Karpas-422 (cell line): ENCODE measurements at regions not wholly inside any gene's neighbourhood (a gene's known extent, or its start where the extent isn't known, plus 50 kb on each side); places are given as distances from the start of the nearest gene placed in this dataset.
"Not testable (repeated sequence)": the region's sequence is repeated elsewhere in the genome, so short reads cannot be mapped to it uniquely, and the experiment has no call there.

Experiments used
- DNase-seq: peaks from one replicate; pipeline ENCODE4 v3.0.0-alpha.2; 2015
- H2AFZ ChIP-seq: fragments of 200-600 bp; sonication (generic); 2 replicates; pipeline ENCODE4 v1.6.1; 2014; ENCODE audit warnings: antibody characterized with exemption, low read length, mixed read lengths
- H3K27ac ChIP-seq: fragments of 200-600 bp; sonication (generic); 2 replicates; pipeline ENCODE4 v1.5.1; 2014; ENCODE audit warnings: mild to moderate bottlenecking, low read length, moderate library complexity
- H3K27me3 ChIP-seq: fragments of 200-600 bp; sonication (generic); 2 replicates; pipeline ENCODE4 v1.6.1; 2014; ENCODE audit warnings: low read length, mixed read lengths
- H3K36me3 ChIP-seq: fragments of 200-600 bp; sonication (generic); 2 replicates; pipeline ENCODE4 v1.6.1; 2014; ENCODE audit warnings: low read length, mixed read lengths; ENCODE audit not compliant: insufficient read depth
- H3K4me1 ChIP-seq: fragments of 200-600 bp; sonication (generic); 2 replicates; pipeline ENCODE4 v1.6.1; 2014; ENCODE audit warnings: mild to moderate bottlenecking, low read length, mixed read lengths
- H3K4me2 ChIP-seq: fragments of 200-600 bp; sonication (generic); 2 replicates; pipeline ENCODE4 v1.6.1; 2014; ENCODE audit warnings: low read length, low read depth, mild to moderate bottlenecking; ENCODE audit not compliant: poor library complexity, severe bottlenecking
- H3K4me3 ChIP-seq: fragments of 200-600 bp; sonication (generic); 2 replicates; pipeline ENCODE4 v1.5.1; 2014; ENCODE audit warnings: mild to moderate bottlenecking, antibody characterized with exemption, low read length, mixed read lengths
- H3K79me2 ChIP-seq: fragments of 200-600 bp; sonication (generic); 2 replicates; pipeline ENCODE4 v1.6.1; 2014; ENCODE audit warnings: mild to moderate bottlenecking, low read length, mixed read lengths
- H3K9ac ChIP-seq: fragments of 200-600 bp; sonication (generic); 2 replicates; pipeline ENCODE4 v1.6.0; 2014; ENCODE audit warnings: low read length
- H3K9me2 ChIP-seq: fragments of 200-600 bp; sonication (generic), shearing (Covaris generic); replicated peaks from 2 replicates; pipeline ENCODE4 v1.6.0; 2014; ENCODE audit warnings: mild to moderate bottlenecking, low read length, moderate library complexity; ENCODE audit not compliant: insufficient read depth
- H3K9me3 ChIP-seq: fragments of 300-700, 200-600 bp; sonication (generic); 2 replicates; pipeline ENCODE4 v1.6.1; 2014; ENCODE audit warnings: low read length, mixed read lengths
- H4K20me1 ChIP-seq: fragments of 200-600 bp; sonication (generic); 2 replicates; pipeline ENCODE4 v1.6.1; 2014; ENCODE audit warnings: mild to moderate bottlenecking, antibody characterized with exemption, low read length, low read depth; ENCODE audit not compliant: insufficient read depth

DNA sequence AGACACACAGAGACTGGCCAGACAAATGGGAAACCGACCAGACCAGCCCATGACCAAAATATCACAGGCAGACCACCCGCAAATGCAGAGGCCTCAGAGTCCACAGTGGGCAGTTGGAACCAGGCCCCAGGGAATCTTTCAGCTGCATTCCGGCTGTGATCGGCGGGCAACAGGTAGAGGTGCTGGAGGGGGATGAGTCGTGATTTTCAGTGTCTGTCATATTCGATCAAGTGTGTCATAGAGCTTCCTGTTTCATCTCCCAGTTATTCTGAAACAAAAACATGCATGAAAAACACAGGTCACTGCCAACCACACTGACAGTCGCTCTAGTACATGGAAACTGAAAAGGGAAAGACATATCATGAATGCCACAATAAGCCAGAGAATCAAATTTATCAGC, 308.6 kb downstream of the BCL2L11 start:
- H3K27ac ChIP-seq, H3K4me2 ChIP-seq, H3K9me3 ChIP-seq, H3K4me3 ChIP-seq, H3K9ac ChIP-seq, H2AFZ ChIP-seq, H3K9me2 ChIP-seq, H3K36me3 ChIP-seq, H4K20me1 ChIP-seq, H3K27me3 ChIP-seq, H3K79me2 ChIP-seq: not testable (repeated sequence)
- H3K4me1 ChIP-seq: peaks cover 17% of the 10 kb centered on the region
- DNase-seq: peak; percentile 15

DNA sequence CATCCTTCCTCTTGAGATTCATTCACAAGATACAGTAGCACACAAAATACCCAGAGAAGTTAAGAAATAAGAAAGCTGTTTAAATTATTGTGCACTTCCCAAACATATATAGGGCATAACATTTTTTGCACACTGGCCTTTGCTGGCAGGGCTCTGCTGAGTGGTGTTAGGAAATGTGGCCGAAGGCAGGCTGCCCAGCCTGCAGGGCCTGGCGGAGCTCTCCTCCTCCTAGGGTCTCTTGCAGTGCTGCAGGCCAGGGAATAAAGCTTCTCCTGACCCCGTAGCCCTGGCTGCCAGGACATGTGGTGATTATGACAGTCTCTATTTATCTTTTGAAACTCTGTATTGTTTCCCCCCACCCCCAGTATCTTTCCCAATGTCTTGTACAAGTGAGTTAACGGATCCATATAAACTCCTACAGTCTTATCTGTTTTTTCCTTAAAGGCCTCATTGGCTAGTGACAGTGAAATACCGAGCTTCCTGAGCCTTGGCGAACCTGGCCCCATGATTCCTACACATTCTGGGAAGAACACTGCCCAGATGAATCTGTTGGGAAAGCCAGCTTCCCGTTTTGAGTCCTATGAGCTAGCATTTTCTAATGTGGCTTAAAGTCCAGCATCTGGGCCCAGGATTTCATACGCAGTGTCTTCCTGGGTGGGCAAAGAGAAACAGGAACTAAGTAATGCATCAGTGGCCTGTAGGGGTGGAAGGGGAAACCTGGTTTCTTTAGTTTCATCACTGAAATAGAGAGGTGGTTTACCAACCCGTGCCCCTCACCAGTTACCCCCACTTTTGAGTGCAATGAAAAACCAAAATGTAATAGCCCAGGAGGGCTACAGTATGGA, 310.3 kb downstream of the BCL2L11 start:
- not testable (repeated sequence) for H3K9me3 ChIP-seq, H3K9me2 ChIP-seq, H3K4me2 ChIP-seq, H2AFZ ChIP-seq, H3K79me2 ChIP-seq, H3K27me3 ChIP-seq, H3K27ac ChIP-seq, H4K20me1 ChIP-seq, H3K4me3 ChIP-seq, H3K36me3 ChIP-seq, H3K9ac ChIP-seq
- peak; percentile 28 for DNase-seq
- H3K4me1 ChIP-seq: peaks cover 17% of the 10 kb centered on the region

DNA sequence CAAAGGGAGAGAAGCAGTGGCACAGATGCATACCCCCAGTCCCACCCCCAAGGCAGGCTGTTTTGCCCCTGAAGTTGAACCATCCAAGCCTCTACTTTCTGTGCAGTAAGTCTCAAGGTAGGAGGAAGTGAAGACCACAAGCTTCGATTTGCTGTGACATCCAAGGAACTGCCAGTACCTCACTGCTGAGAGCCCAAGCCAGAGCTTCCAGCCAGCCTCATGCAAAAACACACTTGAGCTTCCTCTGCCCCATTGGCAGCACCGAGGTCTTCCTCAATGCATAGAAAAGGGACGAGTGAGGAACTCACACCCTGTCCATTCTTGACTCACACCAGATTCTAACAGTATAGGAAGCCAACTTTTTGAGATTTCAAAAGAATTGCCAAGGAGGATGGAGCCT, 311.7 kb downstream of the BCL2L11 start:
- H3K27ac ChIP-seq: not testable (repeated sequence)

DNA sequence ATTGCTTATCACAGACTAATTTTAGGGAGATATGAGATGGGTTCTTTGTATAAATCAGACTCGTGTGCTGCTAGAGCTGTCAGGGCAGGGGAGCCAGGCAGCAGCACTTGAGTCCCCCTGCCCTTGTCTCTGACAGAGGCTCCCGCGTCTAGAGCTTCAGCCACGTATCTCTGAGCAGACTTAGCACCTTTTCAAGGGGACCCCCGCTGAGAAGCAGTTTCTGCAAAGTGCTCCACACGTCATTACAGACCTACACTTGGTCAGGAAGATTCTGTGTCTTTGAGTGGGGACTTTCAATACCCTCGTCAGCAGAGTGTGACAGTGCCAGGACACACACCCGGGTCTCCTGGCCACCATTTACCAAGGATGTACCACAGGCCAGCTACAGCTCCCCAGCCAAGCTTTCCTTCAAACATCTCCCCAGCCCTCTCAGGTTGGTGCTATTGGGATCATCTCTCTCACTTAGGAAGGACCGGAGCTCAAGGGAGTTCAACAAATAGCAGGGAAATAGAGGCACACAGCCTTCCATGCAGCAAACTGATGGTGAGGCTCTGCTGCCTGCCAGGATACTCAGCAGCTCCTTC, 312.3 kb downstream of the BCL2L11 start:
- not testable (repeated sequence) for H2AFZ ChIP-seq, H3K4me3 ChIP-seq, DNase-seq, H3K27ac ChIP-seq, H3K79me2 ChIP-seq, H3K36me3 ChIP-seq, H3K9me3 ChIP-seq, H3K4me2 ChIP-seq, H3K27me3 ChIP-seq, H3K9me2 ChIP-seq, H3K9ac ChIP-seq, H4K20me1 ChIP-seq
- peaks cover 17% of the 10 kb centered on the region for H3K4me1 ChIP-seq

More for the DNA sequence above, 311.7 kb downstream of the BCL2L11 start:
- not testable (repeated sequence) for H3K9ac ChIP-seq, H3K9me3 ChIP-seq, H3K9me2 ChIP-seq, H4K20me1 ChIP-seq, H3K4me3 ChIP-seq, H3K27me3 ChIP-seq, H3K79me2 ChIP-seq, H3K36me3 ChIP-seq, H2AFZ ChIP-seq
- peak; percentile 43 for DNase-seq
- H3K4me2 ChIP-seq: peak overlapping the region; percentile 46
- peaks cover 17% of the 10 kb centered on the region for H3K4me1 ChIP-seq

DNA sequence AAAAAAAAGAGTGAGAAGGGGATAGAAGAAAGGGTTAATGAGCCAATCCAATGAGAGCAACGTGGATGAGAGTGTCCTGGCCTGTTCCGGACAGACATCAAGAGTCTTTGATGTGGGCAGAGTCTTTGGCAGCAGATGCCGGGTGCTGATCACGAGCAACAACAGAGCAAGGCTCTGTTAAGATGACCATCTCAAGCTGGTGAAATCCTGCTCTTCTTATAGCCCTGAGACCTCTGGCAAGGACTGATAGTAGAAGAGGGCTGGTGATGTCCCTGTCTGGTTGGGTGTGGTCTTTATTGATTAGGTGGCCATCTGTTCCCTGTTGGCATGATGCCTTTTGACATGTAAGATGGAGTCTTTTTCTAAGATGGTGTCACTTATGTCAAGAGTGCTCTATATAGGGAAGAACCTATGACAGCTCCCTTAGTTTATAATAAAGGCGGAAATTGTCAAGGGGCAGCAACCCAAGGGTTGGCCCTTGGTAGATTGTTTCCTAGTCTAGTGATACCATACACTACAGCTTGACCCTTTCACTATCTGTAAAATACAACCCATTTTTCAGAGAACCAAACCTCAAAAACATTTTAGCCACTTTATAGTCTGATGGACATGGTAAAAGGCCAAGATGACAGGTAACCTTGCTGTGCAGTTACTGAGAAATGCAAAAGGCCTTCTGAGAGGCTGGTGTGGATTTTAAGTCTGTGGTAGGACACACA, 313.3 kb downstream of the BCL2L11 start:
- H3K9me2 ChIP-seq, H3K27me3 ChIP-seq, H3K4me2 ChIP-seq, H3K9ac ChIP-seq, H3K9me3 ChIP-seq, H3K27ac ChIP-seq, H3K4me3 ChIP-seq, H3K36me3 ChIP-seq, DNase-seq, H3K79me2 ChIP-seq, H4K20me1 ChIP-seq, H2AFZ ChIP-seq: not testable (repeated sequence)
- H3K4me1 ChIP-seq: peaks cover 17% of the 10 kb centered on the region

DNA sequence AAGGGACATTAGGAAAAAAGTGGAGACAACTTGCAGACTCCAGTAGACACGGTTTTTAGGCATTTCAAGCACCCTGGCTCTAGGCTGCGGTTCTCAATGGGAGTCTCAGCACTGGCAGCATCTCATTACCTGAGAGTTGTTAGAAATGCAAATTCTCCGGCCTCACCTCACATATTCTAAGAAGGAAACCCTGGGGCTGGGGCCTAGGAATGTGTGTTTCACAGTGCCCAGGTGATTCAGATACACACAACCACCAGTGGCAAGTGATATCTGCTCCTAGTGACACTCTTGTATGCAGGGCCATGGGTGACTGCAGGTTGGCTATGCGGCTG, 313.9 kb downstream of the BCL2L11 start:
- H3K4me2 ChIP-seq: not testable (repeated sequence)
- peaks cover 14% of the 10 kb centered on the region for H3K4me1 ChIP-seq

DNA sequence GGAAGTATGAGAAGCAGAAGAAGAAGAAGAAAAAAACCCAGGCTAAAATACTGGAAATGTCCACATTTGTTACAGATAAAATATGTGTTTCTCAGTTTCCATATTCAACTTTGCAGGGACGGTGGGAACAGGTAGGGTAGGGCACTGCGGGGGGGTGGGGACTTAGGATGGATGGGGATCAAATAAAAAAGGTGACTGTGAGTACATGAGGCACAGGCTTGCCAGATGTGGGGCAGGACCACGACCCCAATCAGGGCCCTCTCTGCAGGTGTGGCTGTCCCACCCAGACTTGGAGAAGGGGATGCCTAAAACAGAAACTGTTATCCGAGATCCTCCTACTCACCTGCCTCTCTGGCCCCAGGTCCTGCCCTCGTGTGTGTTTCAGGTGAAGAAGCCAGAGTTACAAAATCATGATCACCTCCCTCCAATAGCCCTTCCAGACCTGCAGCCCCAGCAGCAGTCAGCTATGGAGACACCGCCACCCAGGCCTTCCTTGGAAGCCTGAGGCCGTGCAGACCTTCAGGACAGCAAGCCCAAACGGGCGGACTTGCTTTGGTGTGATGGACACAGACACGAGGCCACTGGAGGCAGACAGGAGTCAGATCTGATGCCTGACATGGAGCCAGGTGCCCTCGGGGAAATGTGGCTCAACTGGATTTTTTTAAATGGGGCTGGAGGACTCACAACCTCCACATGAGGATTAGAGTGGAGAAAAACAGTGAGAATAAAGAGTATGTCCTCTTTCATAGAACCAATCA, 315.0 kb downstream of the BCL2L11 start:
- H3K9me3 ChIP-seq, H3K27me3 ChIP-seq, H3K4me3 ChIP-seq, H3K4me2 ChIP-seq, H3K9me2 ChIP-seq, H3K27ac ChIP-seq, H3K9ac ChIP-seq, H3K79me2 ChIP-seq, H2AFZ ChIP-seq, DNase-seq, H3K36me3 ChIP-seq, H4K20me1 ChIP-seq: not testable (repeated sequence)
- H3K4me1 ChIP-seq: peaks cover 14% of the 10 kb centered on the region

More for the DNA sequence above, 313.9 kb downstream of the BCL2L11 start:
- H3K4me3 ChIP-seq, H3K36me3 ChIP-seq, DNase-seq, H4K20me1 ChIP-seq, H3K9me3 ChIP-seq, H2AFZ ChIP-seq, H3K79me2 ChIP-seq, H3K9ac ChIP-seq, H3K27ac ChIP-seq, H3K27me3 ChIP-seq, H3K9me2 ChIP-seq: not testable (repeated sequence)

DNA sequence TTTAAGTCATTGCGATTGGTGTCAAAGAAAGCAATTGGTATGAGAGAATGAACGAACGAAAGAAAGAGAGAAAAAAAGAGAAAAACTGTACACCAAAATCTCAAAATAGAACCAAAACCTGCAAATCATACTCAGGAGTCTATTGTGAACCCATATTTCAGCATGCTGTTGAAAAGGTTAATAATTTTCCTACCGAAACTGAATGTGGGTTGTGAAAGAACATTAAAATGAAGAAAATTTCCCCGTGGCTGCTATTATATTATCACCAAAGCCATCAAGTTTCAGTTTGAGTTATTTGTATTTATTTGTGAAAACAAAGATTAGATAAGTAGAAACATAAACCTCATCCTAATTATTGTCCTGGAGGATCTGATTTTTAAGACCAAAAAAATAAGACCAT, 315.7 kb downstream of the BCL2L11 start:
- H3K9ac ChIP-seq, DNase-seq, H3K27me3 ChIP-seq, H3K4me3 ChIP-seq, H3K9me3 ChIP-seq, H3K36me3 ChIP-seq, H3K9me2 ChIP-seq, H3K79me2 ChIP-seq, H2AFZ ChIP-seq, H3K4me2 ChIP-seq, H3K27ac ChIP-seq, H4K20me1 ChIP-seq: not testable (repeated sequence)
- H3K4me1 ChIP-seq: peaks cover 12% of the 10 kb centered on the region
